GM19395 (cell line): ENCODE measurements at regions not wholly inside any gene's neighbourhood (a gene's known extent, or its start where the extent isn't known, plus 50 kb on each side); places are given as distances from the start of the nearest gene placed in this dataset.
"Not testable (repeated sequence)": the region's sequence is repeated elsewhere in the genome, so short reads cannot be mapped to it uniquely, and the experiment has no call there.

Source experiments
- ATAC-seq: cut with Tn5 transposase; IDR thresholded peaks from one replicate; pipeline ENCODE4 v1.9.1; 2021; ENCODE audit warnings: mild to moderate bottlenecking, moderate library complexity; ENCODE audit not compliant: unreplicated experiment

- no peak for ATAC-seq
Observed at GRCh38 chr7:46604241-46604661, 683.2 kb upstream of the IGFBP3 start.

- ATAC-seq = no peak
Observed at GRCh38 chr7:46603780-46604179, 682.7 kb upstream of the IGFBP3 start.

GRCh38 chr7:46603296-46603752, 682.3 kb upstream of the IGFBP3 start:
- no peak for ATAC-seq

- no peak for ATAC-seq
Observed at GRCh38 chr7:46600340-46600739, 679.3 kb upstream of the IGFBP3 start.

- not testable (repeated sequence) for ATAC-seq
Observed at GRCh38 chr7:46594831-46595230, 673.8 kb upstream of the IGFBP3 start.

GRCh38 chr7:46590918-46591905, 670.1 kb upstream of the IGFBP3 start:
- ATAC-seq = not testable (repeated sequence)

- ATAC-seq = no peak
Observed at GRCh38 chr7:46589286-46589685, 668.2 kb upstream of the IGFBP3 start.

- no peak for ATAC-seq
Observed at GRCh38 chr7:46586406-46586805, 665.3 kb upstream of the IGFBP3 start.

GRCh38 chr7:46583656-46584055, 662.6 kb upstream of the IGFBP3 start:
- no peak for ATAC-seq

GRCh38 chr7:46581268-46581667, 660.2 kb upstream of the IGFBP3 start:
- ATAC-seq = no peak

- no peak for ATAC-seq
Observed at GRCh38 chr7:46580766-46581165, 659.7 kb upstream of the IGFBP3 start.

- no peak for ATAC-seq
Observed at GRCh38 chr7:46577394-46577793, 656.3 kb upstream of the IGFBP3 start.

- no peak for ATAC-seq
Observed at GRCh38 chr7:46576950-46577349, 655.9 kb upstream of the IGFBP3 start.

- no peak for ATAC-seq
Observed at GRCh38 chr7:46572691-46573090, 651.6 kb upstream of the IGFBP3 start.

GRCh38 chr7:46571996-46572395, 650.9 kb upstream of the IGFBP3 start:
- ATAC-seq = no peak

GRCh38 chr7:46569133-46569465, 648.0 kb upstream of the IGFBP3 start:
- ATAC-seq = no peak

GRCh38 chr7:46568420-46569132, 647.5 kb upstream of the IGFBP3 start:
- ATAC-seq = no peak

- ATAC-seq = no peak
Observed at GRCh38 chr7:46567858-46568257, 646.8 kb upstream of the IGFBP3 start.

GRCh38 chr7:46566097-46566774, 645.2 kb upstream of the IGFBP3 start:
- ATAC-seq = no peak

- no peak for ATAC-seq
Observed at GRCh38 chr7:46565253-46566096, 644.4 kb upstream of the IGFBP3 start.
